ENCODE measurements at regions not wholly inside any gene's neighbourhood (a gene's known extent, or its start where the extent isn't known, plus 50 kb on each side); places are given as distances from the start of the nearest gene placed in this dataset.

- TF ChIP-seq NFIC (IDR thresholded peaks at IDR 0.05) (peak; percentile 69), RAD21 (IDR thresholded peaks at IDR 0.05; ENCODE audit: low read depth) (no peak), CEBPB (IDR thresholded peaks at IDR 0.05) (peak; percentile 75), EP300 (IDR thresholded peaks at IDR 0.05; ENCODE audit: borderline replicate concordance) (peak; percentile 42; the same call in 1 of the 2 replicates), EGR1 (IDR thresholded peaks at IDR 0.05) (no peak), TAF1 (IDR thresholded peaks at IDR 0.05; ENCODE audit: low read depth) (no peak), YY1 (IDR thresholded peaks at IDR 0.05; ENCODE audit: low read depth) (no peak), MAX (IDR thresholded peaks at IDR 0.05) (no peak), TCF12 (IDR thresholded peaks at IDR 0.05; ENCODE audit: low read depth) (peak; percentile 86), ZBTB7A (IDR thresholded peaks at IDR 0.05; ENCODE audit: low read depth) (no peak), FOXM1 (IDR thresholded peaks at IDR 0.05; ENCODE audit: borderline replicate concordance, low read depth) (no peak)
- TF ChIP-seq, protein P1, sequence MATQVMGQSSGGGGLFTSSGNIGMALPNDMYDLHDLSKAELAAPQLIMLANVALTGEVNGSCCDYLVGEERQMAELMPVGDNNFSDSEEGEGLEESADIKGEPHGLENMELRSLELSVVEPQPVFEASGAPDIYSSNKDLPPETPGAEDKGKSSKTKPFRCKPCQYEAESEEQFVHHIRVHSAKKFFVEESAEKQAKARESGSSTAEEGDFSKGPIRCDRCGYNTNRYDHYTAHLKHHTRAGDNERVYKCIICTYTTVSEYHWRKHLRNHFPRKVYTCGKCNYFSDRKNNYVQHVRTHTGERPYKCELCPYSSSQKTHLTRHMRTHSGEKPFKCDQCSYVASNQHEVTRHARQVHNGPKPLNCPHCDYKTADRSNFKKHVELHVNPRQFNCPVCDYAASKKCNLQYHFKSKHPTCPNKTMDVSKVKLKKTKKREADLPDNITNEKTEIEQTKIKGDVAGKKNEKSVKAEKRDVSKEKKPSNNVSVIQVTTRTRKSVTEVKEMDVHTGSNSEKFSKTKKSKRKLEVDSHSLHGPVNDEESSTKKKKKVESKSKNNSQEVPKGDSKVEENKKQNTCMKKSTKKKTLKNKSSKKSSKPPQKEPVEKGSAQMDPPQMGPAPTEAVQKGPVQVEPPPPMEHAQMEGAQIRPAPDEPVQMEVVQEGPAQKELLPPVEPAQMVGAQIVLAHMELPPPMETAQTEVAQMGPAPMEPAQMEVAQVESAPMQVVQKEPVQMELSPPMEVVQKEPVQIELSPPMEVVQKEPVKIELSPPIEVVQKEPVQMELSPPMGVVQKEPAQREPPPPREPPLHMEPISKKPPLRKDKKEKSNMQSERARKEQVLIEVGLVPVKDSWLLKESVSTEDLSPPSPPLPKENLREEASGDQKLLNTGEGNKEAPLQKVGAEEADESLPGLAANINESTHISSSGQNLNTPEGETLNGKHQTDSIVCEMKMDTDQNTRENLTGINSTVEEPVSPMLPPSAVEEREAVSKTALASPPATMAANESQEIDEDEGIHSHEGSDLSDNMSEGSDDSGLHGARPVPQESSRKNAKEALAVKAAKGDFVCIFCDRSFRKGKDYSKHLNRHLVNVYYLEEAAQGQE (IDR thresholded peaks at IDR 0.05; ENCODE audit: low read depth): no peak
Measured at GRCh38 chr16:72371307-72372086, 199.5 kb upstream of the PMFBP1 start.
